Limb (tissue), 2 donors: ENCODE measurements at regions not wholly inside any gene's neighbourhood (a gene's known extent, or its start where the extent isn't known, plus 50 kb on each side); places are given as distances from the start of the nearest gene placed in this dataset.
"Not testable (repeated sequence)": the region's sequence is repeated elsewhere in the genome, so short reads cannot be mapped to it uniquely, and the experiment has no call there.

ENCODE experiments used
- DNase-seq, 2 donors: peaks; one replicate each; pipeline ENCODE4 v3.0.0-alpha.2; 2016; ENCODE audit errors: extremely low spot score in 2 of 2

DNA sequence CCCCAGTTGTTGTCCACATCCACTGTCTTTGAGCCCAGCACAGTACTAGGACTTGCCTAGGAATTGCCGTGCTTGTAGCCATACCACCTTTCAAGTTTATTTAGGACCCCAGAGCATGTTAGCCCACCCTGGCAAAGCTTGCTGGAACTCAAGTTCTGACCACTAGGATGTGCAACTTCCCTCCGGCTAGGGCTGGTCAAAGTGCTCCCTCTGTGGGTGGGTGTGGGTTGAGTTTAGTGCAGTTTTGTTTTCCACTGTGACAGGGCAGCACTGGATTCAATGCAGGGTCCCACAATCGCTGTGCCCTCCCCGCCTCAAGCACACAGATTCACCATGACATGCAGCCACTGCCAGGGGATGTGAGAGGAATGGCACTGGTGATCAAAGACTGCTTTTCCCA, 96.0 kb downstream of the RASGEF1B start:
- no peak for DNase-seq

- no peak for DNase-seq
Measured at GRCh38 chr4:81369886-81370285, 101.8 kb downstream of the RASGEF1B start.

- no peak for DNase-seq
Measured at GRCh38 chr4:81366779-81367178, 104.9 kb downstream of the RASGEF1B start.

GRCh38 chr4:81360737-81361136, 111.0 kb downstream of the RASGEF1B start:
- DNase-seq, result no peak

DNA sequence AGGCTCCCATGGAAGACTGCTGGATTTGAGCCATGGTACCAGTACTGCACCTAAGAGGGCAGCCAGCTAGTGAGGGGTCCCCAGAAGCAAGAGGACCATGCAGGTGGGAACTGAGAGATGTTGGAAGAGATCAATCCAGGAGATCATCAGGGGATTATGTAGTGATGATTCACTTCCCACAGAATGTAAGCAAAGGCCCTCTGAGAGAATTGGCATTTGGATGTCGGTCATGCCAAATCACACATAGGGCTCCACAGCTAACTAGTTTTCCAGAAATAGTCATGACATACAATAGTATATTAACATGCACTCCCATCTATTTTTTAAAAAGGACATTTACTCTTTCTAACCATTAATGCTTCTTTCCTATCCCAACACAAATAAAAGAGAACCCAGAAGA, 112.5 kb downstream of the RASGEF1B start:
- DNase-seq, result no peak

DNA sequence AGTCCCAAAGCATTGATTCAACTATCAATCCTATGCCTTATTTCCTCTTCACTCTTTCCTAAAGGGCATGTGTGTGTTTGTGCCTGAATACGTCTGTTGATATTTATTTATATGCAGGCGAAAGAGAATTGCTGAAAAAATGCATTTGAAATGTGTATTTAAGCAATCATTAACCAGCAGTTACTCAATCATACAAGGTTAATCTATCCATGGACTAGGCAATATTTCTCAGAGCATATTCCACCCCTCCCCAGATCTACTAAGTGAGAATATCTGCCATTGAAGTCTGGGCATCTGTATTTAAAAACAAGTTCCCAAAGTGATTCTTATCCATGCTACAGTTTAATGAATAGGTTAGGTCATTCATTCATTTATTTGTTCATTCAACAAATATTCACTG, 113.6 kb downstream of the RASGEF1B start:
- no peak for DNase-seq

DNA sequence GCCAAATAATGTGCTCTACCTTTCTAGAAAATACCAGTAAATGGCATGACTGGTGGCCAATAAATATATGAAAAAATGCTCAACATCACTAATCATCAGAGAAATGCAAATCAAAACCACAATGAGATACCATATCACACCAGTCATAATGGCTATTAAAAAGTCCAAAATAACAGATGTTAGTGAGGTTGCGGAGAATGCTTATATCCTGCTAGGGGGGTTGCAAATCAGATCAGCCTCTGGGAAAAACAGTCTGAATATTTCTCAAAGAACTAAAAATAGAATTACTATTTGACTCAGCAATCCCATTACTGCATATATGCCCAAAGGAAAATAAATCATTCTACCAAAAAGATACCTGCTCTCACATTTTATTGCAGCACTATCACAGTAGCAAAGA, 115.1 kb downstream of the RASGEF1B start:
- no peak for DNase-seq

DNA sequence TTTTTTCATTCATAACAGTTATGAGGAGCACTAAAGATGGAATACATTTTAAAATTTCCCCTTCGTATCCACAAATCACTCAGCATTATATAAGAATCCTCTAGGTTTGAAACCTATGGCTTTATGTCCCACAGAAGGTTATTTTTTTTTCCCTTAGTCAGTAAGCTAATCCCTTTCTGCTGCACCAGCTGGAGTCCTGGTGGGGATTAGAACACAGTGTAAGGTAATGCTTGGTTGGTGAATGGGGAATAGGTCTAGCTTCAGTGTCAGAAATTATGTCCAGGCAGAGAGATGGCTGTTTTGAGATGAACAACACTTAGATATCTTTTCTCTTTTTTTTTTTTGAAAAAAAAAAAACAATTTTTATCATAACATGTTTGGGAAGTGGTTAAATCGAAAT, 116.6 kb downstream of the RASGEF1B start:
- DNase-seq, result no peak

GRCh38 chr4:81353861-81354260, 117.8 kb downstream of the RASGEF1B start:
- no peak for DNase-seq

GRCh38 chr4:81352446-81352835, 119.3 kb downstream of the RASGEF1B start:
- no peak for DNase-seq

DNA sequence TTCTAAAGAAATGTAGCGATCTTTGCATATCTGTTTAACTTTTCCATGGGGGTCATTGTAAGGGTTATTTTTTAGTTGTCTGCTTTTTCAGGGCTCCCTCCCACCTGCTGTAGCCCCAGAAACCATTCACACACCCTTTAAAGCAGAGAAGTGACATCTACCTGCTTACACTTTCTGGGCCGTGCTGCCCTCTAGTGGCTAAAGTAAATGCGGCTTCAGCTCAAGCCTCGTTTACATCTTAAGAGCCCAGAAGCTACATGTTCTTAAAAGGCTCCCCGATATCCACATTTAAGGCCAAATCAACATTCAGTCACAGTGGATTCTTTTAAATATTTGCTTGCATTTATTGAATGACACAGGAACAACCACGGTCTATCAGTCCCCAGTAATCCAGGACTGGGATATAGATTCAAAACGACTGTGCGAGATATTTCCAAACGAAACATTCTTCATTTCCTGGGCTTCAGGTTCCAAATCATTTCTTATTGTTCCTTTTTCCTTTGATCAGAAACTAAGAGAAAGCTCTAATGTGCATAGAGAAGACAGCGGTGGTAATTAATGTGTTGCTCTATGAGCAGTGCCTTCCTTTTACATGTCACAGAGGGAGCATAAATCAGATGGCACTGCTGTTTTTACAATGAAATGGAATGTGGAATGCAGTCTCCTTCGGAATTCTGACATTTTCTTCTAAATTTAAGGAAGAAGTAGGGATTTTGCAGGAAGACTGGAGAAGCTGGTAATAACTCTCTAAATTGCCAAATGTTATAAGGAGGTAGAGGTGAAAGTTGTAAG, 119.9 kb downstream of the RASGEF1B start:
- DNase-seq, result peak; percentile 75 to 82

DNA sequence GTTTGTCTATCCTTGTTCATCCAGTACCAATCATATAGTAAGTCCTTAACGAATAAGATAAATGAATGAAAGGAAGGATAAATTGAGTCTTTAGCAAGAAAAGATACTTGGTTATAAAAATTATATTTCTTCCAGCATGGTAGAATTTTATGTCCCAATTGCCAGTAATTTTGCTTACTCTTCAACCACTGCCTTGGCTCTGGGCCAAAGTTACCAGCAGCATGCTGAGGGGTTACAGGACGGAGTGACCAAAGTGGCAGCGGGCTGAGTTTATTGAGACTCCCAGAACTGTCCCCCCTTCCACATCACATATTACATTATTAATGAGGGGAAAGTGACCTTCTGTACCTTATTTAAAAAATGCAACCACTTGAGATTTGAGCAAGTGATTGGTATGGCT, 121.7 kb downstream of the RASGEF1B start:
- no peak for DNase-seq

GRCh38 chr4:81348778-81349094, 123.0 kb downstream of the RASGEF1B start:
- no peak for DNase-seq

DNA sequence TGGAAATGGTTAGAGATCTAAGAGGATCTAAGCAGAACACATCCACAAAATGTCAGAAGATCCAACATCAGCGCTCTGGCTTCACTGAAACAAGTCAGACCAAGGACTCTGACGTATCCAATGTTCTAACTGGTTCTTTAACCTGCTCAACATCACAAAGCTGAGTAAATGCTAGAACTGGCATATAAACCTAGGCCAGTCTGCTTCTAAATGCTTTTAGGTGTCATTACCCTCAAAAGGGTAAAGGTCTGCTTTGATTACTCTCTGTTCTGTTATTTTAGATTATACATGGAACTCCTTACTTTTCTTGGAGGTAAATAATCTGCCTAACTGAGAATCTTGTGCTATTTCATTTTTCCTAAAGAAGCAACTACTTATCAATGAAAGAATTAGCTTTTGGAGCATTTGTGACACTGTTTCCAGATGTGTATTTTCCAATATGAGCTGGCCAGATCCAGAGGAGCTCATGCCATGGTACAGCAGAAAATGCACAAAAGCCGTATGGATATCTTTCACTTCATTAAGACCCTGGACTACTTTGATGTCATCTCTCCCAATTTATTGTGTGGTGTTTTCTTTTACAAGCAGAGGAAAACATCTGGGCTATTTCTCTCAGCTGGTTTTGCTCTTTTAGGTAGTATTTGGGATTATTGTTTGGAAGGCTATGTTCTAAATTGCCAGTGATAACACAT, 123.5 kb downstream of the RASGEF1B start:
- DNase-seq, result peak in 1 of 2 donors; percentile 10

DNA sequence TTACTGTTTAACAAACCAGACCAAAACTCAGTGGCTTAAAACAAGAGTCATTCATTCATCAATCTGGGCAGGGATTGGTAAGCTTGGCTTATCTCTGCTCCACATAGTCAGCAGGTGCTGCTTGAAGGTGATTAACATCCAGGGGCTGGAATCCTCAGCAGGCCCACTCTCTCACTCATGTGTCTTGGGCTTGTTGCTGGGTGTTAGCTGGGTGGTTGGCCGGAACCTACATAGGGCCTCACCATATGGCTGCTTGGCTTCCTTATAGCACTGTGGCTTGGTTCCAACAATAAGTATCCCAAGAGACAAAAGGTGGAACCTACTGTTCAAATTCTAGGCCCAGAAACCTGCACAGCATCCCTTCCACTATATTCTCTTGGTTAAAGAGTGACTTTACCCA, 125.0 kb downstream of the RASGEF1B start:
- DNase-seq, result no peak

GRCh38 chr4:81343536-81343935, 128.2 kb downstream of the RASGEF1B start:
- no peak for DNase-seq

- no peak for DNase-seq
Measured at GRCh38 chr4:81343046-81343445, 128.0 kb upstream of the PRKG2 start.

DNA sequence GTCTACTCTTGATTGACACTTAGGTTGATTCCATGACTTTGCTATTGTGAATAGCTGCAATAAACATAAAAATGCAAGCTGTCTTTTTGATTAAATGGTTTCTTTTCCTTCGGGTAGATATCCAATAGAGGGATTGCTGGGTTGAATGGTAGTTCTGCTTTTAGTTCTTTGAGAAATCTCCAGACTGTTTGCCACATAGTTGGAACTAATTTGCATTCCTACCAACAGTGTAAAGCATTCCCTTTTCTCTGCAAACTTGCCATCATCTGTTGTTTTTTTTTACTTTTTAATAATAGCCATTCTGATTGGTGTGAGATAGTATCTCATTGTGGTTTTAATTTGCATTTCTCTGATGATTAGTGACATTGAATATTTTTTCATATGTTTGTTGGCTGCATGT, 122.2 kb upstream of the PRKG2 start:
- no peak for DNase-seq

- DNase-seq, result no peak
Measured at GRCh38 chr4:81335122-81335912, 120.3 kb upstream of the PRKG2 start.

- no peak for DNase-seq
Measured at GRCh38 chr4:81330018-81330417, 115.0 kb upstream of the PRKG2 start.

DNA sequence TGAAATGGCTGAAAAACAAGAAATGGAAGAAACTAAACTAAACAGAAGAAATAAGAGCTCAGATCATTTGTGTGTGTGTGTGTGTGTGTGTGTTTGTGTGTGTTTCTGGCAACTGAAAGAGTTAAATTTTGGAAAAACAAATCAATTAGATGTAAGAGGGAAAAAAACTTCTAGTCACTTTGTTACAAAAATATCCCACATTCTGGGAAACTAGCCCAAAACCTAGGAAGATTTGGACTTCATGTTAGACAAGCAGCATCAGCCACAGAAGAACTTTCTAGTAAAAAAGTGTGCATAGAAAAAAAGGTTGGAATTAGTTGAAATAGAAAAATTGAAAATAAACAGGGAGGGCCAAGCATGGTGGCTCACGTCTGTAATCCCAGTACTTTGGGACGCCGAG, 111.6 kb upstream of the PRKG2 start:
- DNase-seq, result no peak

GRCh38 chr4:81324594-81324993, 109.6 kb upstream of the PRKG2 start:
- not testable (repeated sequence) for DNase-seq
